Prostate gland (tissue), 2 donors: ENCODE measurements at regions not wholly inside any gene's neighbourhood (a gene's known extent, or its start where the extent isn't known, plus 50 kb on each side); places are given as distances from the start of the nearest gene placed in this dataset.

ENCODE experiments used
- POLR2A ChIP-seq: fragments of 450-650 bp; IDR thresholded peaks from one replicate; pipeline ENCODE4 v1.6.1; 2016; ENCODE audit warnings: antibody characterized with exemption, mild to moderate bottlenecking
- POLR2AphosphoS5 ChIP-seq: sonication (generic); formaldehyde crosslinking; IDR thresholded peaks from one replicate; pipeline ENCODE4 v1.6.1; 2017; ENCODE audit warnings: antibody characterized with exemption
- TF ChIP-seq, protein P1 (sequence below), 4 experiments: fragments of 200-600 bp in 2 of 4; fragments of 450-650 bp in 2 of 4; sonication (generic) in 2 of 4; IDR thresholded peaks; 1 replicate in 3 of 4; 2 replicates in 1 of 4; pipeline ENCODE4 v1.5.1; 2016 to 2019; ENCODE audit warnings: antibody characterized with exemption in 4 of 4, mild to moderate bottlenecking in 2 of 4, moderate library complexity in 2 of 4

DNA sequence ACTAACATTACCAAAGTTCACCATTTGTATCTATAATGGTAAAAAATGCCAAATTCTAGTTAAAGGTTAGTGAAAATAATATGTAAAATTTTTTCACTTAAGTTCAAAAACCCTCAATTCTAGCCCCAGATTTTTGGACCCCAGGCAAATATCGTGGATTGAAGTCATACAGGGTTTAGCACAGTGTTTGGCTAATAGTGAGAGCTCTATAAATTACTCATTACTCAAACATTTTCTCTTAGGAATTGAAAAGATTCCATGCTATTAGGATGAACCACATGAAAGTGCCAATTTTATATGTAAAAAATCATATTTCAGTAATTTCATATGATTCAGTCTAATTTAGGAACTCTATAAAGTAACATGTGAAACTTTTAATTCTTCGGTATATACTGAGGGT, 170.3 kb upstream of the PREP start:
- TF ChIP-seq, protein P1, sequence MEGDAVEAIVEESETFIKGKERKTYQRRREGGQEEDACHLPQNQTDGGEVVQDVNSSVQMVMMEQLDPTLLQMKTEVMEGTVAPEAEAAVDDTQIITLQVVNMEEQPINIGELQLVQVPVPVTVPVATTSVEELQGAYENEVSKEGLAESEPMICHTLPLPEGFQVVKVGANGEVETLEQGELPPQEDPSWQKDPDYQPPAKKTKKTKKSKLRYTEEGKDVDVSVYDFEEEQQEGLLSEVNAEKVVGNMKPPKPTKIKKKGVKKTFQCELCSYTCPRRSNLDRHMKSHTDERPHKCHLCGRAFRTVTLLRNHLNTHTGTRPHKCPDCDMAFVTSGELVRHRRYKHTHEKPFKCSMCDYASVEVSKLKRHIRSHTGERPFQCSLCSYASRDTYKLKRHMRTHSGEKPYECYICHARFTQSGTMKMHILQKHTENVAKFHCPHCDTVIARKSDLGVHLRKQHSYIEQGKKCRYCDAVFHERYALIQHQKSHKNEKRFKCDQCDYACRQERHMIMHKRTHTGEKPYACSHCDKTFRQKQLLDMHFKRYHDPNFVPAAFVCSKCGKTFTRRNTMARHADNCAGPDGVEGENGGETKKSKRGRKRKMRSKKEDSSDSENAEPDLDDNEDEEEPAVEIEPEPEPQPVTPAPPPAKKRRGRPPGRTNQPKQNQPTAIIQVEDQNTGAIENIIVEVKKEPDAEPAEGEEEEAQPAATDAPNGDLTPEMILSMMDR (IDR thresholded peaks at IDR 0.05) = no peak
- TF ChIP-seq POLR2A (no peak), POLR2AphosphoS5 (no peak)
